NCI-H1930 (cell line): ENCODE measurements at regions not wholly inside any gene's neighbourhood (a gene's known extent, or its start where the extent isn't known, plus 50 kb on each side); places are given as distances from the start of the nearest gene placed in this dataset.
A peak's percentile ranks its signal among the peaks of the same experiment; 100 is the strongest.

Experiments used
- DNase-seq, 2 experiments: peaks; one replicate each; lab custom pipeline; 2025; lab: John Stamatoyannopoulos, UW

DNA sequence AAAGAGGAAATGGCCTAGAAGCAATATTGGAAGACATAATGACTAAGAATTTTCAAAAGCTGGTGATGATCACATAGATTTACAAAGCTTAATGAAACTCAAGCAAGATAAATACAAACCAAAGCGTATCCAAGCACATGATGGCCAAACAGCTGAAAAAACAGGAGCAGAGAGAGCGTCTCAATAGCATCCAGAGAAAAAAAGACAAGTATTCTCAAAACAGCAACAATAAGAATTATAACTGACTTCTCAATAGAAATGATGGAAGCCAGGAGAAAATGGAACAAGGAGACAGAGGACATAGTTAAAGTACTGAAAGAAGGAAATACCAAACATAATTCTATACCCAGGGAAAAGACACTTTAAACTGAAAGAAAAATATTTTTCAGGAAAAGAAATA lies 437.2 kb upstream of the TNP1 start:
- DNase-seq: no peak

DNA sequence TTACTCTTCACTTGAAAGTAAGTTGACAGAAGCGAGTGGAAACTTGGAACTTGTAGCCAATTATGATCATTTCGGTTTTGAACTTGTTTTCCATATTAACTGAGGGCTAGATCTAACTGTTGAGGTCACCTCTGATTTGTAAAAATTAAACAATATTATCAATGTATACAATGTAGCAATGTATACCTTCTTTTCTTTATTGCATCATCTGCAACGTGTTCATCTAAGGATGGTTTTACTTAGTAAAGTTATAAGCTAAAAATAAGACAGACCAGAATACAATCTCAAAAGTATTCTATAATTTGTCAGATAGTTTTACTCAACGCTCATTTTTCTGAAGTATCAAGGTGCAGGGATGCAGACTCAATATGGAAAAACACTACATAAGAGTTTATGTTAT lies 435.0 kb upstream of the TNP1 start:
- DNase-seq: no peak

DNA sequence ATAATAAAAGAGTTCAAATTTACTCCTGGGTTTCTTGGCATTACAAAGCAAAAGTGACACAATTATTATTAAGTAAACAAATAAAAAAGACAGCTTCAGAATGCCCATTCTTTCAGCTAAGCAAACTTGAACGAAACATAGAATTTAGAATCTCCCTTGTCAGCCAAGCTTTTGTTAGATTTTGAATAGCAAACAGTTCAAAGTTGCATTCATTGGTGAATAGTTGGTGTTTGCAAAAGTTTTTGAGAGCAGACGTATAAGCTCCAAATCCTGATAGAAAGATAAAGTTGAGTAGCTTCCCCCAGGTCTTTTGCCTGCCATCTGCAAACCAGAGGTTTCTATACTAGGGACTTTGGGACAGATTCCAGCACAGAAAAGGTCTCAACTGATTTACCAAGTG lies 434.3 kb upstream of the TNP1 start:
- no peak for DNase-seq

DNA sequence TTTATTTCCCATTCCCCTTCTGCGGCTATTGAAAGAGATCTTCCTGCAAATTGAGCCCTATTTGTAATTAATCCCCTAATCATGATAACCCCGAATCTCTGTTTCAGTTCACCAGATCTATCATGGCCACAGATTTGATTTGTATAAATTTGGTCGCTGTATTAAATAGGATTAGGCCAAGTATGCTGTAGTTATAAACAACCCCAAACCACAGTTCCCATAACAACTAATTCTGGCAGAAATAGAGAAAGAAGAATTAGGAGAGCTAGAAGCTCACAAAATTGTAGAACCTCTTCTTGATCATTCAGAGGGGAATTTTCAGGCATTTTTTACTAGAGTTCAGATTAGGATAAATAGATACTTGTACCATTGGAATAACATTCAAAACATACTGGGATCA lies 433.7 kb upstream of the TNP1 start:
- no peak for DNase-seq

DNA sequence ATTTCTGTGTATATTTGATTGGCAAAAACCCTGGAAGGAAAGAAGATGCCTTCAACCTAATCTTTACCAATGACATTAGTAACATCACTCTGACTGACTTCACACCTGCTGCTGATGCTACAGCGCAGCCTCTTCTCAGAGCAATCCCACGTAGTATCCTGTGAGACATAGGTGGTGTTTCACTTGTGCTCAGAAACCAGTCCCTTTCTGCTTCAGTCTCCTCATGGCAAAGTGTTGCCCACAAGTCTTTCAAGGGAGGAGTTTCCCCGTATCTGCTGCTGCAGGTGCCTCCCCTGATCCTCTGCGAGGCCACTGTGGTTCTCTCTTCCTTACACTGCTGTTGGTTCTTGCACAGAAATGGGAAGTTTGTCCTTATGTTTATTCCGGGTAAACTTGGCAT lies 433.2 kb upstream of the TNP1 start:
- DNase-seq: no peak

DNA sequence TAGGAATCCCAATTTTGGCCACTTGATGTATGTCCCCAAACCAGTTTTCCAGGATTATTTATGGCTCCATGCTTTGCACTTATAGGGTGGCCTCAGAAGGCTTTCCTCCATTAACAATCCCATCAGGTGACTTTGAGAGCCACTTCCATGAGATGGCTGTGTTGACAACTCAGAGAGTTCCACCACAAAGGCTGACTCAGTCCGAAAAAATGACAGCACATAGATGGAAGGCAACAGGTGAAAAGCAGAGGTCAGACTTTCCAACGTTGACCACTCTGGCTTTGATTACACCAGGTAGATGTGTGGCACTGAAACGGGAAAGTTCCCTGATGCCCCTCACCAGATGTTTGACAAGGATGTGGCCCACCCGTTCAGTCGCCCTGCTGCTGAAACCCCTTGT lies 431.4 kb upstream of the TNP1 start:
- DNase-seq: no peak

DNA sequence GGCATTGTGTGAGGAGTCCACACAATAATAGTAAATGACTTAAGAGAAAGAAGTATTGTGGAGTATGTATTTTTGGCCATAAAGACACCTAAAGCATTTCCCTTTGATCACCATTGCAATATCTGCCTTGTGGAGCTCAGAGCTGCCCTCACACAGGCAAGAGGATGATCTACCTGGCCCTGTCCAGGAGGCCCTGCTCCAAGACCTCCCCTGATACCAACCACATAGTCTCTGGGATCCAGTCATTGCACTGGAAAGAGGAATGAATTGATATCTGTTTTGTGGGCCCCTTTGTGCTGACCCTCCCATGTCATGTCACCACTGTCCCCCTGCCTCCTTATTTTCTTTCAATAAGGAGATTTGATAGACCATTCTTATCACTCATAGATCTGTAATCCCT lies 430.6 kb upstream of the TNP1 start:
- no peak for DNase-seq

DNA sequence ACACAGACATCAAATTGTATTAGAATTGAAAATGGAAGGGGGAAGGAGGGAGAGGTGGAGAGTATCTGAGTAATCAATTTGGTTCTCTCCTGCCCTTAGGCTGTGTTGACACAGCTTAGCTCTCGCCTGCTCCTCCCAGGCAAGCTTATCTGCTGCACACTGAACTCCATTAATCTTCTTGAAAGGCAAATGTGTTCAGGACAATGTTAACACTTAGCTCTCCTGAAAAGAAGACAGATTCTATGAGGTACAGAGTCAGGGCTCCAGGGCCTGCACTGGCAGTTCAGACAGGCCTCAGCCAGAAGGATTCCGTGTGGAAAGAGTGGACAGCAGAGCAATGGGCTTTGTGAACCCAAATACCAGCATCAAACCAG lies 430.0 kb upstream of the TNP1 start:
- peak; percentile 77 to 80 for DNase-seq

DNA sequence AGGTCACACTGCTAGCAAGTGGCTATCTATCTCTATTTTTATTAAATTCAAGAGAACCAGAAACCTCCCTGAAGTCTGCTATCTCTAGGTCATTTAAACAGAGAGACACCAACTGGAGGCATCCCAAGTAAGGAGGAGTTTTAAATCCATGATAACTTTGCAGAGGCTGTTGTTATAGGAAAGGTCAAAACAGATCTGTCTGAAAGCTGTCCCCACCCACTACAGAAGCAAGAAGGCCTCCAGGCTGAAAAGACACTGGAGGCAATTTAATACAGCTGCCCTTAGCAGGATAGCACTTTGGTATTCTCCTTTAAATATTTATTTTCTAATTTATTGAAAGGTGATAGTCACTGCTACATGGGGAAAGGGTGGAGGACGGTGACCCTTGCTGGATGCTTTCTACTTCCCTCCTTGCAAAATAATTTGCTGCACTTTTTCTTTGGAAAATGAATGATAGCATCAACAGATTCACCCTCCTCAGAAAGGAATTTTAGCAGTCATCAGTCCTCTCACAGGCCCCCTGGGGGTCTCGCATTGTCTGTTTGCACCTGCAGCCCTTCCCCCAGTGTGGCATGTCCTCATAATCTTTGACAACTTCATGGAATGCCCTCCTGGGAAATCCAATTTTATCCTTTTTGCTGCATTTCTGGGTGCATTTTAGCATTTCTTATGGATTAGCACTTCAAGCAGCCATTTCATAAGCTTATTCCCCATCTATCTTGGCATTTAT lies 429.5 kb upstream of the TNP1 start:
- DNase-seq: peak; percentile 73 to 81

DNA sequence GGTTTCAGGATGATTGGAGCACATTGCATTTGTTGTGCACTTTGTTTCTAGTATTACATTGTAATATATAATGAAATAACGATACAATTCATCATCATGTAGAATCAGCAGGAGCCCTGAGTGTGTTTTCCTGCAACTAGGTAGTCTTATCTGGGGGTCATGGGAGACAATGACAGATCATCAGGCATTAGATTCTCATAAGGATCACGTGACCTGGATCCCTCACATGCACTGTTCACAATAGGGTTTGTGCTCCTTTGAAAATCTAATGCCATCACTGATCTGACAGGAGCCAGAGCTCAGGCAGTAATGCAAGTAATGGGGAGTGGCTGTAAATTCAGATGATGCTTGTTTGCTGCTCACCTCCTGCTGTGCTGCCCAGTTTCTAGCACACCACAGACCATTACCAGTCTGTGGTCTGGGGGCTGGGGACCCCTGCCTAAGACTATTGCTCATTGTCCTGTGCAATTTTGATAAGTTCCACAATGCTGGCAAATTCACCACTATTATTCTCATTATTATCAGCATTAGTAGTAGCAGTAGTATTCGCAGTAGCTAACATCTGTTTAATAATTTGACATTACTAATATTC lies 428.7 kb upstream of the TNP1 start:
- no peak for DNase-seq

DNA sequence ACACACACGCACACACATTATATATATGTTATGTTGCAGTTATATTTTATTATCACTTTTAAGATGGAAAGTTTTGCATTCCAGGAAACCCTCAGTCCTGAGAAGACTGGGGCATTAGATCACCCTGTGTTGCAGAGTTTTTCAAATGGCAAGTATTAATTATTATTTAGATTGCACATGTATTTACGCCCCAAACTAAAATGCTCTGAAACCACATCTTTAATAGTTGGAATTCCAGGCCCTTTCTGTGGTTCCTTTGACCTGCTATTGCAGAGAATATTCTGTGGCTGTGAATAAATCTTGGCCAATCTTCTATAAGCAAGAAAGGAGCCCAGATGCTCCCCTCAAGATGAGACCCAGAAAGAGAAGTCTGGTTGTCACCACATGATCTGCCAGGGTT lies 427.0 kb upstream of the TNP1 start:
- DNase-seq: no peak

DNA sequence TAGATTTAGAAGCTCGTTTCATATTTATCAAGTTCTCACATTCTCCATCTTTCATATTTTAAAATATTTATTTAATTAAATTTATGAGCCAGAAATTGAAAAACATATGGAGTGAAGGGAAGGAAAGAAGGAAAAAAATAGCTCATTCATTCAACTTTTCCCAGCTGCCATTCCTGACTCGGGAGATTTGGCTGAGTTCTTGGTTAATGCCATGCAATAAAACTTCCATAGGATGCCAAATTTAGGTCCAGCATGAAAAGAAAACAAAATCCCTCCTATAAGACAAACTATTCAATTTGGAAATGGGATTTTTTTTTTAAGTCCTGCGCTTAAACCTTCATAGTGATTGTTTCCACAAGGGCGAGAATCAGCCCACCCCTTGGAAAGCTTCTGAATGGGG lies 426.1 kb upstream of the TNP1 start:
- DNase-seq: no peak

DNA sequence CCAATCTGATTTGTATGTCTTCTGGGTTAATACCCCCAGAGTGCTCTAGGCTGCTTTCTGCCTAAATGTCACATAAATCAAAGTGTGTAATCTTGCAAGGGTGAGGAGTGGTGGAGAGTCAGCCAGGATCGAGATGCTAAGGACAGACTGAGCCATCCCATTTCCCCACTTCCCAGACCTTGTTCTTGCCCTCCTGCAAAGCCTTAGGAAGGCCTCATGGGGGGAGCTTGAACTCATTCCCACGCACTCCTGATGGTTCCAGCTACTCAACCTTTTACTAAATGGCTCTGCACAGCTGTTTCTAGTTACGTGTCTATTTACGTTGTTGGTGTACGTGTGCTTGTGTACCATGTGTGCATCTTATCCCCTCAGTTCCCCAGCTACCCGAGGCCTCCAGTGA lies 423.6 kb upstream of the TNP1 start:
- DNase-seq: no peak

DNA sequence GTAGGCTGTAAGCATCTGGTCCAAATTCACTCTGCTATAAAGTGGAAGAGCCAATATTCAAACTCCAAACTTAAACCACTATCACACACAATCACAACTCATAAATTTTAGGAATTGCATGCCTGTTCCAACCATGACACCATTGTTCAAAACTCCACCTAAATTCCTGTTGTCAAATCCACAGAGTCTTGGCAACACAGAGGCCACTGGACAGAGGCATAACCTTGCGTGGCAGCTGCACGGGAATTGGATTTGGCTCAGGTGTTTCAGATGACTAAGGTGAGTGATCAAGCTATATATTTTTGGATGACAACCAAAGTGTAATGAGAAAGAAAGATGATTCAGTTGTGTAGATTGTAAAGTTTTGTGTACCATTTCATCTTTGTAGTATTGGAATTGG lies 422.7 kb upstream of the TNP1 start:
- no peak for DNase-seq

DNA sequence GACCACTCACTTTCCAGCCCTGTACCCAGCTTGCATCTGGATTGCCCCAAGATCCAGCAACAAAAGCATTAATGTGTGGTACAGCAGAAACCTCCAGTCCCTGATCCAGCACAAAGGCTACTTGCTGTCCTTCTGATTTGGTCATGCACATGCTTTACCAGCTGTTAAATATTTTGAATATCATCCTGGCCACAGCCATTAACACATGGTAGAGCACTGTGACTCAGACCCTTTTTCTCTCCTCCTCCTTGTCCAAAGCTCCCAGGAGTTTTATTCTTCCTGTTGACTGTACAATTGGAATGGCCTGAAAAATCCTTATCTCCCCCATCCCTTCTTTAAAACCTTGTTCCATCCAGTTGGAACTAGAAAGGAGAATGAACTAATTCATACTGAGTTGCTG lies 419.7 kb upstream of the TNP1 start:
- no peak for DNase-seq

DNA sequence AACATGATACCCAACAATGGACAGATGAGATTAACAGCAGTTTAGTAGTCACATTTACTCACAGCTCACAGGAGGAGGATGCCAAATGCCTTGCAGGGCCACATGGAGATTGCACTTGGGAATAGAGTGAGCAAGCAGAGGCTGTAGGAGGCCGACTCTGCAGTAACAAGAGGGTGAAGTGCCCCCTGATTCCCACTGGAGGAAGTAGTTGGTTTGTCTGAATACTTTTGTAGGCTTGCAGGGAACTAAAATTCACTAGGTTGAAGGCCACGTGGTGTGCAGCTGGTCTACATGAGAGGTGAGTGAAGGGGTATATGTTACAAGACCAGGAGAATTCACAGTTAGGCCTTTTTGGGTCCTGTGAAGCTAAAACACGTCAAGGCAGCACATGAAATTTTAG lies 419.3 kb upstream of the TNP1 start:
- DNase-seq: no peak

DNA sequence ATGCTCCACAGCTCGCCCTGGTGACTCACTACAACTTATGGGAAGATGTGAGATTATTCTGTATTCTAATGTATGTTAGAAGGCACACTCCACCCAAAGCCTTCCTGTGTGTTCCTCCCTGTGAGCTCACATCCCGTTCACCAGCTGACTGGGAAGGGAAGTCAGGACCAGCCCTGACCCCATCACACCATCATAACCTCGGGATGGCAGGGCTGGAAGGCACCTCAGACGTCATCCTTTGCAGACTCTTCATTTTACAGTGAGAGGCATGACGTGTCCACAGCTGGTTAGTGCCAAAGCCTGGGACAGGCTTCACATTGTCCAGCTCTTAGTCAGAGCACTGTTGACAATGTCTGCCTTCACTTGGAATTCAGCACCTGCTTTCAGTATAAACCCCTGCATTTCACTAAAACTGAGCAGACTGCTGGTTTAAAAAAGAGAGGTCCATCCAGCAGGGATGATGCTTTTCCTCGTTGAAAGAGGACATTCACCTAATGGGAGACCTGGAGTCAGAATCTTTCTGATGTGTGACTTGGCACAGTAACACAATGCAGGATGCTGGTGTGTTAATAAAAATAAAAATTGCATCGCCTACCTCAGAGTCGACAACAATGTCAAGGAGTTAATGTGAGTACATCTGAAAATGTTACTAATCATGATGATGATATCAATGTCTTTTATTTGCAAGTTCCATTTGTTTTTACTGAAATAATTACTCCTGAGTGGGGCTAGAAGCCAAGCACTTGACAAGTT lies 418.0 kb upstream of the TNP1 start:
- no peak for DNase-seq

DNA sequence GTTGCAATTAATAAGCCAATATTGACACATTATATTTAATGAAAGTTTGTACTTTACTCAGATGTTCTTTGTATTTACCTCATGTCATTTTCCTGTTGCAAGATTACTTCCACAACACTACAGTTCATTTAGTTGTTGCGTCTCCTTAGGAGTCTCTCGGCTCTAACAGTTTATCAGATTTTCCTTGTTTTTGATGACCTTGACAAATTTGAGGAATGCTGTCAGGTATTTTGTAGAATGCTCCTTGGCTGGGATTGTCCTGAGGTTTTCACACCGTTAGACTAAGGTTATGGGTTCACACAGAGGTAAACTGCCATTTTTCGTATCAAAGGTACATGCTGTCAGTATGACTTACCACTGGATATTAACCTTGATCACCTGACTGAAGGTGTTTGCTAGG lies 416.6 kb upstream of the TNP1 start:
- no peak for DNase-seq

DNA sequence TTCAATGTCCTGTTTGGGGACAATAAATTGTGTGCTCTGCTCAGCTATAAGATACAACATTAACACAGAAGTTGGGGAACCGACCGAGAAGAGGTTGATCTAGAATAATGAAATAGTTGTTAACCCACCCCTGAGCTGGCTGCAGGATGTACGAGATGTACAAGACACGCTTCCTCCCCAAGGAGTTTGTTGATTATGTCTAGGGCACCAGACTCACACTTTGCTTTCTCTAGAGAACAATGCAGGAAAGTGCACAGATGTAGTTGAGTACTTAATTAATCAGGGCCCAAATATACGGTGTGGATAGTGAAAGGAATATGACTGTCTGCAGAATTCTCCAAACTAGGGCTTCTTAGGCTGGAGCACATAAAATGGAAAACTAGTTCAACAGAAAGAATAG lies 415.2 kb upstream of the TNP1 start:
- DNase-seq: no peak

DNA sequence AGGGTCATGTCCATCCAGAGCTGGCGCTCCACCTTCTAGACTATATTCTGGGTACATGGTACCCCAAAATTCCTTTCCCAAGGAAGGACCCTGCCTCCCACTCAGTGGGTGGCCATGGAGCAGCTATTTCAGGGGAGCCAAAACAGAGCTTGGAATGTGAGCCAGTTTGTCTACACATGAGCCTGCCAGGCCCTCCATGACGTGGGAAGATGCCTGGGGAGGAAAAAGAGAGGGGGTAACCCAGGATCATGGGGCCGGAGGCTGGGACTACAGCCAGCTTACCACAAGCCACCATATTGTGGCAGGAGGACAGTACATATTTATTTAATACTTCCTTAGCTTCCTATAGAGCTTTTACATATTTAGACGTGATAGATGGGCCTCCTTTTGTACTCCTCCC lies 414.7 kb upstream of the TNP1 start:
- DNase-seq: no peak

DNA sequence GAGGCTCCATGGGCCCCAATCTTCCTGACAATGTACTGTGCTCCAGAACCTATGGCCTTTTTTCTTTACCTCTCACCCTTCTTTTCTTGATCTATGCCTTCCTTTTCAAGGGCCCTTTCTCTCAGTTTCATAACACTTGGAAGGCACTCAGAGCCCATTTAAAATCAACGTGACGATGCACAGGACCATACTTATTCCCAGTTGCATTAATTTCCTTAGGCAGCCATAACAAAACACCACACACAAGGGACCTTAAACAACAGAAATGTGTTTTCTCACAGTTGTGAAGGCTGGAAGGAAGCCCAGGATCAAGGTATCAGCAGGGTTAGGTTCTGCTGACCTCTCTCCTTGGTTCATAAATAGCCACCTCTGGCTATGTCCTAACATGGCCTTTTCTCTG lies 414.0 kb upstream of the TNP1 start:
- DNase-seq: no peak

DNA sequence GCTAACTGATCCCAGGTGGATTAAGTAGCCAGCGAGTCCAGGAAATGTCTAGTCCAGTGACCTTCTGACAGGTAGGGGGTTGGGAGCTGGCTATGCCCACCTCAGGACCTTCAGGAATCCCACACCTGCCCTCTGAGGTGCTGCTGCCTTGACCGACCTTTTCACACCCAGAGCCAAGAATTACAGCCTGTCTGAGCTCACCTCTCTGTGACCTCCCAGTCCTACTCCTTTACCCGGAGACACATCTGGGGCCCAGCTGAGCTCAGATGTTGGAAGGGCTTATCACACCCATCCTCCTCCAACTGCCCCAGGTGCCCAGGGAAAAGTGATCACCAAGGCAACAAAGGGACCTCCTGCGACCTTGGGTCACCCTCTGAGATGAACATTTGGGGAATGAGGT lies 413.3 kb upstream of the TNP1 start:
- DNase-seq: no peak

DNA sequence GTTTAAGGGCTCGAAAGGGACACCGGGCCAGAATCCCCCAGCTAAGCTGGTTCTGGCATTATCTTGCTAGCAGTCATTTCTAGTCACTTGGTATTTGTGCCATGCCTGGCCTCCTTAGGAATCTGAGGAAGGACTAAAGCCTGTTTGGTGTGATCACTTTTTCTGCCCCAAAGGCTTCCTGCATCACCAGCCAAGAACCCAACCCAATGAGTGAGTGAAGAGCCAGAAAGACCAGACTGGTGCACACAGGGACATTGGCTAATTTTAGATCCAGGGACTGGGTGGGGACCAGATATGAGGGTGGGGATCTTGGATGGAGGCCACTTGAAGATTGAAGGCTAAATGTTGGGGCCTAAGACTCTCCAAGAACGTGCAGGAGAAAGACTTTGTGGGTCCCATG lies 411.9 kb upstream of the TNP1 start:
- DNase-seq: no peak
